Esophagus (tissue), 2 donors: ENCODE measurements at regions not wholly inside any gene's neighbourhood (a gene's known extent, or its start where the extent isn't known, plus 50 kb on each side); places are given as distances from the start of the nearest gene placed in this dataset.
"Not testable (repeated sequence)": the region's sequence is repeated elsewhere in the genome, so short reads cannot be mapped to it uniquely, and the experiment has no call there.

ENCODE experiments used
- H3K27ac ChIP-seq, 2 donors: one replicate each; pipeline ENCODE4 v1.5.1; 2013; ENCODE audit warnings: low read depth in 2 of 2, mild to moderate bottlenecking in 2 of 2, inconsistent platforms in 1 of 2, low read length in 1 of 2, moderate library complexity in 1 of 2
- H3K27me3 ChIP-seq, 2 donors: one replicate each; pipeline ENCODE4 v1.6.1; 2013; ENCODE audit warnings: low read length in 2 of 2, control low read depth in 1 of 2, mild to moderate bottlenecking in 1 of 2; ENCODE audit not compliant: insufficient read depth in 2 of 2, control insufficient read depth in 1 of 2
- H3K36me3 ChIP-seq, 2 donors: one replicate each; pipeline ENCODE4 v1.6.1; 2013; ENCODE audit warnings: low read length in 1 of 2; ENCODE audit not compliant: control insufficient read depth in 2 of 2, insufficient read depth in 2 of 2
- H3K4me1 ChIP-seq, 2 donors: one replicate each; pipeline ENCODE4 v1.6.1; 2013; ENCODE audit warnings: low read length in 1 of 2; ENCODE audit not compliant: control insufficient read depth in 2 of 2, insufficient read depth in 2 of 2
- H3K4me3 ChIP-seq, 2 donors: one replicate each; pipeline ENCODE4 v1.5.1; 2013; ENCODE audit warnings: low read length in 2 of 2, mild to moderate bottlenecking in 2 of 2, low read depth in 1 of 2, moderate library complexity in 1 of 2
- H3K9me3 ChIP-seq, 2 donors: one replicate each; pipeline ENCODE4 v1.6.1; 2013; ENCODE audit warnings: mild to moderate bottlenecking in 2 of 2, low read depth in 1 of 2, low read length in 1 of 2, moderate library complexity in 1 of 2; ENCODE audit not compliant: control insufficient read depth in 2 of 2, insufficient read depth in 1 of 2
- WGBS, 2 donors: extraction: QIAGEN DNeasy Blood & Tissue Kit; methylation state at CpG; one replicate each; pipeline ENCODE4 v1.1.7; 2013; 5-methylcytosine and 5-hydroxymethylcytosine counted together
- donor health status: healthy with polysubstance abuse.
- donor health status: Bipolar disorder and iron deficiency.

- H3K27ac ChIP-seq, H3K4me3 ChIP-seq, H3K27me3 ChIP-seq, H3K9me3 ChIP-seq, H3K36me3 ChIP-seq, H3K4me1 ChIP-seq: not testable (repeated sequence)
- WGBS, 2 donors, result 91 to 92% methylated on average over 5 of the region's 5 CpGs
Measured at GRCh38 chr10:124241510-124241909, 148.1 kb upstream of the CHST15 start.

GRCh38 chr10:124240839-124241291, 147.5 kb upstream of the CHST15 start:
- 71% methylated on average over 17 of the region's 17 CpGs for WGBS, 2 donors
- no peaks in the 10 kb centered on the region for H3K4me1 ChIP-seq
- no peak overlapping the region for H3K27ac ChIP-seq
- no peaks in the 10 kb centered on the region for H3K27me3 ChIP-seq
- no peak overlapping the region for H3K4me3 ChIP-seq
- no peaks in the 10 kb centered on the region for H3K9me3 ChIP-seq
- H3K36me3 ChIP-seq, result no peaks in the 10 kb centered on the region

DNA sequence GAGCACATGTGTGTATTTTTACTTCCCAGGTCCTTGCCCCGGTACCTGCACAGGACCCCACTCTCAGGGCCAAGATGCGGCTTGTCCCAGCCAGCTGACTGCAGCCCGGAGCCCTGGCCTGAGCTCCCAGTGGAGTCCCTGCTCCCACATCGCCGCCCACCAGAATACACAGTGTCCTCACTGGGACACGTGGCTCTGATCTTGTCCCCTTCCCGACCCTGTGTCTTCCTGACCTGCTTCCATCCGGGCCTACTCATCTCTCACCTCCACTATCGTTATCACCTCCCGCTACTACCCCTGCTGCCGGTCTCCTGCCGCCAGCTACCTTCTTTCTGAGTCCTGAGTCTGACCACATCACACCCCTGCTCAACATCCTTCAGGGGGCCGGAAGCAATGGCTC, 146.3 kb upstream of the CHST15 start:
- no peaks in the 10 kb centered on the region for H3K4me1 ChIP-seq
- no peak overlapping the region for H3K27ac ChIP-seq
- no peaks in the 10 kb centered on the region for H3K36me3 ChIP-seq
- H3K4me3 ChIP-seq, result no peak overlapping the region
- 80 to 82% methylated on average over 13 of the region's 13 CpGs for WGBS, 2 donors
- no peaks in the 10 kb centered on the region for H3K27me3 ChIP-seq
- peaks cover 0 to 2% of the 10 kb centered on the region in 2 donors for H3K9me3 ChIP-seq

DNA sequence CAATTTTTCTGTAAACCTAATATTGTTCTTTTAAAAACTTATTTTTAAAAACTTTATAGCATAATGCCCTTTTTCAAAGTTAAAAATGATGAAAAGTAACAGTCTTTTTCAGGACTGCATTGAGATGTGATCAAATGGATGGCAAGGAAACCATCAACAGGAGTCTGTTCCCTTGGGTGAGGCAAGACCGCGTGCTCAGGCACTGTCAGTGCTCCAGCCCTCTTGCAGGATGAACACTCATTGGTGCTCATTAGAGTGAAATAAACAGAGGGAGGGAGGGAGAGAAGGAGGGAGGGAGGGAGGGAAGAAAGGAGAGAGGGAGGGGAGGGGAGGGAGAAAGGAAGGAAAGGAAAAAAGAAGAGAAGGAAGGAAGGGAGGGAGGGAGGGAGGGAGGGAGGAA, 145.7 kb upstream of the CHST15 start:
- Histone ChIP-seq H3K4me3 (no peak overlapping the region), H3K27ac (no peak overlapping the region), H3K9me3 (peaks cover 0 to 2% of the 10 kb centered on the region in 2 donors), H3K36me3 (no peaks in the 10 kb centered on the region), H3K27me3 (no peaks in the 10 kb centered on the region), H3K4me1 (no peaks in the 10 kb centered on the region)
- WGBS, 2 donors, result 55 to 60% methylated on average over 2 of the region's 2 CpGs

DNA sequence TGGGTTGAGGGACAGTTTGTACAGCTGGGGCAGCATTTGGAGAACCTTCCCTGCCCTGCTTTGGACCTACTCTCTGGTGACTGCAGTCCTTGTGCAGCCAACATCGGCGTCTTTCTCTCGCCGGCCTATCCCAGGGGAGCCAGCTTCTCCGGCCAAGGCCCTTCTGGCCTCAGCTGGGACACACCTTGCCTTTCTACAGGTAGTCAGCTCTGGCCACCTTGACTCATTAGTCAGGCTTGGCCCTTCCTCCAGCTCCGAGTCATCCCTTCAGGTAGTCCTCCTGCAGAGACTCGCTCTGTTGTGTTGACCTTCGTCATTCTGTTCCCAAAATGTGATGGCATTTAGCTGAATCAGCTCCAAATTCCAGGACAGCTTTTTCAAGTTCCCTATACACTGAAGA, 145.0 kb upstream of the CHST15 start:
- no peaks in the 10 kb centered on the region for H3K27me3 ChIP-seq
- H3K9me3 ChIP-seq, result peaks cover 0 to 2% of the 10 kb centered on the region in 2 donors
- H3K36me3 ChIP-seq, result no peaks in the 10 kb centered on the region
- H3K4me3 ChIP-seq, result no peak overlapping the region
- H3K4me1 ChIP-seq, result no peaks in the 10 kb centered on the region
- no peak overlapping the region for H3K27ac ChIP-seq
- WGBS, 2 donors, result 79 to 82% methylated on average over 8 of the region's 8 CpGs

DNA sequence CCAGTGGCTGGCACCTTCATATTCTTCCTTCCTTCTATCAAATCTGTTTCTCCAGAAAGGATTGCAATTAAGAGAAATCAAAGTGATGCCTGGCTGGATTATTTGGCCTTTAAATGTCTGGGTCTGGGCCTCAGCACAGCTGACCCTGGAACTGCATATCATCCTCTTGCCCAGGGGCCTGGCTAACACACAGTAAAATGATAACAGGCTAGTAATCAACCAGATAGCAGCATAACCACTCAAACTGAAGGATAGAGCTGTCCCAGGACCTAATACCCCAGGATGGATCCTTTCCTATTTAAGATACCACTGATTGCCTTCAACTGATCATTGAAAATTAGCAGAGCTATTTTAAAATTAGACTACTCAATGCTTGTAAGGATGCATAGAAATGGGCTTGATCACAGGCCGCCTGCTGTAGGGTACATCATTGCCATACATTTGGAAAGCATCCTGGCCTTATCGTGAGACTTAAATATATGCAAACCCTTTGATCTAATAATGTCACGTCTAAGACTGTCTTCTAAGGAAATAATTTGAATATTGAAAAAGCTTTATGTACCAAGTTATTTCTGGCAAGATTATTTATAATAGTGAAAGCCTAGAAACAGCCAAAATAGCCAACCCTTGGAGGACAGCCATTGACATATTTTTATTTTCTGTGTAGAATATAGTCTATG, 144.0 kb upstream of the CHST15 start:
- Histone ChIP-seq H3K27me3 (no peaks in the 10 kb centered on the region), H3K27ac (no peak overlapping the region), H3K36me3 (no peaks in the 10 kb centered on the region), H3K4me1 (no peaks in the 10 kb centered on the region), H3K9me3 (peaks cover 0 to 2% of the 10 kb centered on the region in 2 donors), H3K4me3 (no peak overlapping the region)
- WGBS, 2 donors, result 71 to 72% methylated on average over 3 of the region's 3 CpGs

- Histone ChIP-seq H3K9me3 (peaks cover 0 to 2% of the 10 kb centered on the region in 2 donors), H3K4me1 (no peaks in the 10 kb centered on the region), H3K27ac (no peak overlapping the region), H3K36me3 (no peaks in the 10 kb centered on the region), H3K27me3 (no peaks in the 10 kb centered on the region), H3K4me3 (no peak overlapping the region)
- WGBS, 2 donors, result 74 to 81% methylated on average over 7 of the region's 7 CpGs
Measured at GRCh38 chr10:124236816-124237215, 143.4 kb upstream of the CHST15 start.

- no peaks in the 10 kb centered on the region for H3K27me3 ChIP-seq
- WGBS, 2 donors, result 66 to 80% methylated on average over 2 of the region's 2 CpGs
Measured at GRCh38 chr10:124236136-124236535, 142.7 kb upstream of the CHST15 start.

GRCh38 chr10:124235232-124235631, 141.8 kb upstream of the CHST15 start:
- Histone ChIP-seq H3K36me3 (no peaks in the 10 kb centered on the region), H3K27me3 (no peaks in the 10 kb centered on the region), H3K4me1 (peaks cover 0 to 2% of the 10 kb centered on the region in 2 donors), H3K4me3 (no peak overlapping the region), H3K9me3 (peaks cover 0 to 2% of the 10 kb centered on the region in 2 donors), H3K27ac (no peak overlapping the region)
- 92 to 94% methylated on average over 5 of the region's 5 CpGs for WGBS, 2 donors

More at GRCh38 chr10:124236136-124236535, 142.7 kb upstream of the CHST15 start:
- Histone ChIP-seq H3K4me1 (peaks cover 0 to 2% of the 10 kb centered on the region in 2 donors), H3K36me3 (no peaks in the 10 kb centered on the region), H3K9me3 (peaks cover 0 to 2% of the 10 kb centered on the region in 2 donors), H3K27ac (no peak overlapping the region), H3K4me3 (no peak overlapping the region)

GRCh38 chr10:124233546-124234138, 140.2 kb upstream of the CHST15 start:
- Histone ChIP-seq H3K4me3 (no peak overlapping the region), H3K9me3 (peaks cover 0 to 2% of the 10 kb centered on the region in 2 donors), H3K4me1 (peaks cover 0 to 2% of the 10 kb centered on the region in 2 donors), H3K27ac (no peak overlapping the region), H3K27me3 (no peaks in the 10 kb centered on the region), H3K36me3 (no peaks in the 10 kb centered on the region)
- WGBS, 2 donors, result 83 to 89% methylated on average over 18 to 19 of the region's 19 CpGs
